Activated CD4-positive, CD25-positive, alpha-beta regulatory T cell treated with anti-CD3 and anti-CD28 coated beads, Interleukin-2, amount 50 U/mL, for 24 hours (primary cell): ENCODE measurements at regions not wholly inside any gene's neighbourhood (a gene's known extent, or its start where the extent isn't known, plus 50 kb on each side); places are given as distances from the start of the nearest gene placed in this dataset.
"Not testable (repeated sequence)": the region's sequence is repeated elsewhere in the genome, so short reads cannot be mapped to it uniquely, and the experiment has no call there.

Experiments used
- ATAC-seq, 2 donors: fragments of 150-1000 bp; cut with Tn5 transposase; one replicate each; pipeline ENCODE4 v1.10.0; 2021; ENCODE audit warnings: mild to moderate bottlenecking in 1 of 2, moderate library complexity in 1 of 2

DNA sequence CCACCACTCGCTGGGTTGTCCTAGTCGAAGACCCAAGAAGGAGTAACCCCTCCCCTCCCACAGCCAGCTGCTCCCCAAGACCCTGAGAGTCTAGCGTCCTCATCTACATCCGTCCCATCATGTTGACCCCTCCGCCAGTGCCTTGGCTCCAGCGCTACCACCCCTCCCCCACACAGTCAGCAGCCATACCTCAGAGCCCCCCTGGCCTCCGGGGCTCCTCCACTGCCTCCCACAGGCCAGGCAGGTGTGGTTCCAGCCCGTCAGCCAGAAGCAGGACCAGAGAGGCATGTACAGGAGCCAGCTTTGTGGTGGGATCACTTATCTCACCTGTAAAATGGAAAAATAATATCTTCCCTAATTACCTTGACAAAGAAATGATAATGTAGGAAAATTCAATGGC lies 51.5 kb upstream of the PHF21B start:
- no peak for ATAC-seq

DNA sequence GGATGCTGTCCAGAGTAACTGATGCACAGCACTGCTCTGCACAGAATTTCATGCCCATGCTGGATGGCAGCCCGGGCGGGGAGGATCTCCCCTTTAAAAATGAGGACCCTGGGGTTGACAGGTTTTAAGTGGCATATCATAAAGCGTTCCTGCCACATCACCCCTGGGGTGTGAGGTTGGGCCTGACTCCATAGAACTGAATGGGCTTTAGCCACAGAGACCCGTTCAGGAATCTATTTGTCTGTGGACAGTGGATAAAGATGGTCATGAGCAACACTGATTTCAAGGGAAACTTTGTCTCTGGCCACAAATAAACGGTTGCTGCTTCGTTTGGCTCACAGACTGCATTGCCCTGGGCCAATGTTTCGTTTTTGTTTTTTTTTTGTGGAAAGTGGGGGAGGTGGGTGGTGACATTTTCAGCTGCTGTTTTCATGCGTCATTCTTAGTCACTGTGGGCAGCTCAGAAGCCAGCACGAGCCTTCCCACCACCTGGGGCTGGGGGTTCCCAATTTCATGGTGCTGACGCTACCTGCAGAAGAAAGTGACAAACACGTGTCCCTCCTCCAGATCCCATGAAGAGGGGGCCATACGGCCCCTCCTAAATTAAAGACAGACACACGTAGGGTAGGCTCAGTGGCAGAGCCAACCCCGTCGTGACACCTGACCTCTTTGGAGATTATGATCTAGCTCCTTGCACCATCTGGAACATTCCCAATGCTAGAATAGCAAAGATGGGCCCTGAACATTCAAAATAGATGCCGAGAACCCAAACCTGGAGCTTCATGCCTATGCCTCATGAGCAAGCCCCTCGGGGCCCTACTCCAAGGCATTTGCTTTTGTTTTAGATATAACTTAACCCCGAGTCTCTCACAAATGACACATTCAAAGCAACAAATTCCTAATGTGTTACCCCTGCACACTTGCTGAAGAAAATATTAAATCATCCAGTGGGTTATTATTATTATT lies 54.8 kb upstream of the PHF21B start:
- peak; percentile 95 to 96 for ATAC-seq

DNA sequence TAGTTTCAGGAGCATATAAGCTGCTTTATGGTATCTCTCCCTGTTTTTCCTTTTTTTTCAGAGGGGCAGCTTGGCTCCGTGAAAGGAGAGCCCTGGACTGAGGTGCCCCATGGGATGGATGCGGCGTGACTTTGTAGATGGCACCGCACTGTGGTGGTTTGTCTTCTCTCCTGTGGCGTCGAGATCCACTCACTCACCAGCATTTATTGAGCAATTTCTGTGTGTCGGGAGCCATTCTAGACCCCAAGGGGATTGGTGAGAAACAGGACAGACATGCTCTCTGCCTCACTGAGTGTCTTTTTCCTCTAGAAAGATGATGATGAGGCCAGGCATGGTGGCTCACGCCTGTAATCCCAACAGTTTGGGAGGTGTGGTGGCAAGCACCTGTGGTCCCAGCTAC lies 55.9 kb upstream of the PHF21B start:
- ATAC-seq, result no peak

DNA sequence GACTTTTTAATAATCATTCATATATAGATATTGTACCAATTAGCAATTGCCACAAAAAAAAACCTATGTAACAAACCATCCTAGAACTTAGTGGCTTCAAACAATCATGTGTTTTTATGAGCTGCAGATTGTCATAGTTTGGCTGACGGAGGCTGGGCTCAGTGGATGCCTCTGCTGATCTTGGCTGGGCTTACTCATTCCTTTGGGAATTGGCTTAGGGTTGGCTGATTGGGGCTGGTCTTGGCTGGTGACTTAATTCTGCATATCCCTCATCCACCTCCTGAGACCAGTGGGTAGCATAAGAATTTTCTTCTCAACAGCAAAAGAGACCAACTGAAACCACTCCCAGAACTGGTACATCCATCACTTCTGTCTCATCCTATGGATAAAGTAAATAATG lies 57.9 kb upstream of the PHF21B start:
- ATAC-seq, result no peak

DNA sequence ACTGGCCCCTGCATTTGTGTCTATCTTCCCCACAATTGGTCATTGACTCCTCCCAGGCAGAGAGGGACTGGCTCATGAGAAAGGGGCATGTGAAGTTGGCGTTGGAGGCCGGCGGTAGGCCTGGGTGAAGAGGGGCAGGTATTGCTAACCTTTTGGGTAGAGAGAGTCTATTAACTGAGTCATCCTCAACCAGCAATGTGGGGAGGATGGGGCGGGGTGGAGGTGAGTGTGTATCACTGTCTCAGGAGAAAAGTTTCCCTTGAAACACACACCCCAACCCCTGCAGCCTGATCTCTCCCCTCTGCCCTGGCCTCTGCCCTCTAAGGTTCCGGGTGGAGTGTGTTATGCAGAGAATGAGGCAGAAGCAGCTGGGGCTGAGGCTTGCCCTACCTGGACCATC lies 60.1 kb upstream of the PHF21B start:
- ATAC-seq, result peak; percentile 78 to 83

DNA sequence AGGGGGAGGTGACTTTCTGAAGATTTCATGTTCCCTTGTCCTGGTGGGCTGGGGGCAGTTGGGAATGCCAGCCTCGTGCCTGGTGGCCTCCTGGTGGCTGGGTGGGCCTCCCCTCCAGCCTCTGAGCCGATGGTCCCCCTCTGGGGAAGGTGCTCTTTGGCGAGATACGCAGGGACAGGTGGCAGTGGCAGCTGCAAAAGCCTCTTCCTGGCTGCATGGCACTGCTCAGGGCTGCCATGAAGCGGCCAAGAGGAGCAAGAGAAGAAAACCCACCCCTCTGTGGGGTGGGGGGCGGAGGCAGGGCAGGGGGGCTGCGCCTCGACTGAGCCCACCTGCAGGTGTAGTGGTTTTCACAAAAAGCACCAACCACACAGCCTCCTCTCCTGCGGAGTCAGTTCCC lies 61.8 kb upstream of the PHF21B start:
- ATAC-seq, result no peak

DNA sequence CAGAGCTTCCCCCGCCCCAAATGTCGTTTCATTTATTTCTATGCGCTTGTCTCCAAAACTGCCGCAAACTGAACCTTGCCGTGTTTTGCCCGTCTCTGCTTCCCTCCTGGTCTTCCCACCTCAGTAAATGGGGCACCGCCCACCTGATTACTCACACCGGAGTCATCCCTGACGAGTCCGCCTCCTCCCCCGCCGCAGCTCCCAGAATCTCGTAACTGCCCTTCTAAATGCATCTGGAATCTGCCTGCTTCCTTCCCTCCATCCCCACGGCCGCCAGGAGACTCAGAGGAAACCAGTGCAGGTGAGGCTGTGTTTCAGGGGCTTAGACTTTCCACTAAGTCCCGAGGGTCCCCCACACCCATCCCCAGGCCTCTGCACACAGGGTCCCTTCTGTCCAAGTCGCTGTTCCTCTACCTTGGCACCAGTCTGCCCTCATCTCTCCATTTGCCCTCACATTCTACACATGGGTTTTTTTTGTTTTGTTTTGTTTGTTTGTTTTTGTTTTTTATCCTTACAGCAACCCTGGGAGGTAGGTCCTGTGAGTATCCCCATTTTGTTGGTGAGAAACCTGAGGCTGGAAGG lies 62.6 kb upstream of the PHF21B start:
- ATAC-seq, result no peak

DNA sequence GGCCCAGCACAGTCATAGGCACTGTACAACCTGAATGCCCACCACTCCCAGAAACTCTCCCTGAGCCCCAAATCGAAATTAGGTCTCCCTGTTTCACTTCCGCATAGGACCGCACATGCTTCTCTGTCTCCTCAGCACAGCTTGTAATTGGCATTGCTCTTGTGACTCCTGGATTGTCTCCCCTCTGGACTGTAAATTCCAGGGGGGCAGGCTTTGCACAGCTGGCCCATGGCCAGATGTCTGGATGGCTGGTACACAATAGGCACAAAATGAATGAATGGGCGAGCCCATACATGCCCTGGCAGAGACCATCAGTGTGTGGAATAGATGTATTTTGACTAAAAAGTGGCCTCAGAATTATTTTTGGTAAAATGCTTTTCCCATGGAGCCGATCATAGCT lies 63.3 kb upstream of the PHF21B start:
- ATAC-seq, result no peak

DNA sequence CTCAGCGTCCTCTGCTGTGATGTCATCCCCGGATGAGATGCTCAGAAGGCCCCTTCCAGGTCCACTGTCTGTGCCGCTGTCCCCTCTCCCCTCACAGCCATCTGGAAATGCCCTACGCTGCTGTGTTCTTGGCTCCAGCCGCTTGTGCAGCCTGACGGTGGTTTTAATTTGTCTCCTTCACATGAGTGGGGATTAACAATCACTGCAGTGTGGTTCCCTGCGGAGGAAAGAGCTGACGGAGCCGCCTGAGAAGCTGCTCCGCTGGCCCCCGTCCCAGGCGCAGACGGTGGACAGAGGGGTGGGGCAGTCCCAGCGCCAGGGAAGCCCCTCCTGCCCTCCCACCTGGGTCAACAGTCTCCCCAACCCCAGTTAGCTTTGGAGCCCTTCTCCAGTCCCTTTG lies 67.5 kb upstream of the PHF21B start:
- ATAC-seq, result no peak

DNA sequence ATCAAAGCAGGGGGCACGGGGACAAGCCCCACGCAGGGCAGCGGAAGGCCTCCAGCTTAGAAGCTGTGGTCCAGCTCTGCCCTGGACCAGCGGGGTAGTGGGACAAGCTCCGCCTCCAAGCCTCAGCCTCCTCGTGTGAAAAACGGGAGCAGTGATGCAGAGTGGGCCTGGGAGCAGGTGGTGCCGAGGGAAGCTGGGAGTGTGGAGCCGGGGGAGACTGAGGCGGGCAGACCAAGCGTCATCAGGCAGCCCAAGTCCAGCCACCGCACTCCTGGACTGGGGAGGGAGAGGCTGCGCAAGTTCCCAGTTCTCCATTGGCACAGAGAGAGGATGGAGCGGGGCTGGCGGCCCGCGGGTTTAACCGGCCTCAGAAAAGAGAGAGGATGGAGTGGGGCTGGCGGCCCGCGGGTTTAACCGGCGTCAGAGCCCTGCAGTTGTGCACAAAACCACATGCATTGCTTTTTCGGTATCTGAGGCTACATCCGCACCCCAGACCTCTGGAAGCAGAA lies 68.1 kb upstream of the PHF21B start:
- ATAC-seq, result no peak

DNA sequence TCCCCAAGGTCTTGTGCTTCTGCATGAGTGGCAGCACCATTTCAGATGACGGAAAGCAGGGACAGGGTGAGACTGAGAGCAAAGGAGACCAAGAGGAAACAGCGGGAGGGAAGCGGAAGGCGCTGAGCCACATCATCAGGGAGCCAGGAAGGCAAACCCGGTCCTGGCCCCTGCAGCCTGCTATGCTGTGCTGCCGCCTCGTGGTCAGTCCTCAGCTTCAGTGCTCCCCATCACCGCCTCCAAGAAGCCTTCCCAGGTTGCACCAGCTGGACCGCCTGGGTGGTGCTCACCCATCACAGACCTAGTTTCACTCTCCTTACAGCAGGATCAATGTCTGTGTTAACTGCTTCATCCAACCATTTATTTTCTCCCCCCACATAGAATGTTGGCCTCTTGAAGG lies 73.0 kb upstream of the PHF21B start:
- no peak for ATAC-seq

DNA sequence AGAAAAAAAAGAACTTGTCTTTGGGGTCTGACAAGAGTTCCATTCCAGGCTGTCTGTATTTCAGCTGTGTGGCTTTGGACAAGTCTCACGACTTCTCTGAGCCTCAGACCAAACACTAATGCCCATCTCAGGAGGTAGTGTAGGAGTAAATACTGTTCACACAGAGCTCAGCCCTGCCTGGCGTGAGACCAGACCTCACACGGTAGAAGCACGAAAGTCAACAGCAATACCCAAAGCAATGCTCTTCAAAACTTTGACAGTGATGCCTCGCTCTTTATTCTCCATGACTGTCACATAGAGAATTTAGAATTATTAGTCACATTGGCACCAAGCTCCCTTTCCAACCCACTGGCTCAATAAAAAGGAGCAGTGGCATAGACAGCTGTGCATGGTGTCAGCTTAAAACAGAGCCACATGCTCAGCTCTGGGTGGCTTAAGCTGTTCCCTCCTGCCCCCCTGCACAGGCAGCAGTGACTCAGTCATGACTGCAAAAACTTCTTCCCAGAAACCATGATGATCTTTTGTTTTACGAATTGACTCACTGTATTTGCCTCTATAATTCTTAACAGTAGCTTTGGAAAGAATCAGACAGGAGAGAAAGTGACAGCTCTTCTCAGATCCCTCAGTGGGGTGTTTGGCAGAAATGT lies 74.0 kb upstream of the PHF21B start:
- peak; percentile 83 to 85 for ATAC-seq

DNA sequence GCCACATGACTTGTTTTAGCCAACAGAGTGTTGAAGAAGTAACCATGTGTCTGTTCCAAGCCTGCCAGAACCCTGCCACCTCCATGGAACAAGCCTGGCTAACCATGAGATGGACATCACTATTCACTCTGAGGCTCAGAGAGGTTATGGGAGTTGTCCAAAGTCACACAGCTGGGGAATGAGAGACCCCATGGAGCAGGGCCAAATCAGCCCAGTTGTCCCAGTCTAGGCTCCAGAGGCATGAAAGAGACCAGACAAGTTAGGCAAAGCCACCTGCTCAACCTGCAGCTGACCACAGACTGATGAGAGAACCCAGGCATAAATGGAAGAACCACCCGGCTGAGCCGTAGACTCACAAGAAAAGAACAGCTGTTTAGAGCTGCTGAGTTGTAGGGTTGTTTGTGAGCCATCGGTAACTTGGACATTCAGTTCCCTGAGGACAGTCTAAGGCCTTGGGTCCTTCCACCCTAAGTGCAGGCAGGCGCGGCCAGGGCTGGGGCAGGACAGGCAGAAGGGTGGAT lies 74.7 kb upstream of the PHF21B start:
- ATAC-seq, result no peak

DNA sequence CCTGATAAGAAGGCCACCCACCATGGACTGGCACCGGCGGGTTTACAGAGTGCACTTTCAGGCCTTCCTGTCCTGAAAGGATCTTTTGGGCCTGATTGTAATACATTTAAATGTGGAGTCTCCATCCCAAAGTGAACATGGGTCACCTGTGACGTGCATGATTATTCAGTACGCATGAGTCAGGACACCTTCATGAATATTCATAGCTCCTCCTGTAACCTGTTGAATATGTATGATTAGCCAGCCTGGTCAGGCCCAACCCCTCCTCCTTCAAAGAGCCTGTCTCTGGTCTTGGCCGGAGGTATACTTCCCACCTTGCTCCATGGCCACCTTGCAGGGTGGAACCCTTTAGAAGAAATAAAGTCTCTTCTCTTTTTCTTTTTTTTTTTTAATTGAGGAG lies 75.9 kb upstream of the NUP50 start:
- no peak for ATAC-seq

DNA sequence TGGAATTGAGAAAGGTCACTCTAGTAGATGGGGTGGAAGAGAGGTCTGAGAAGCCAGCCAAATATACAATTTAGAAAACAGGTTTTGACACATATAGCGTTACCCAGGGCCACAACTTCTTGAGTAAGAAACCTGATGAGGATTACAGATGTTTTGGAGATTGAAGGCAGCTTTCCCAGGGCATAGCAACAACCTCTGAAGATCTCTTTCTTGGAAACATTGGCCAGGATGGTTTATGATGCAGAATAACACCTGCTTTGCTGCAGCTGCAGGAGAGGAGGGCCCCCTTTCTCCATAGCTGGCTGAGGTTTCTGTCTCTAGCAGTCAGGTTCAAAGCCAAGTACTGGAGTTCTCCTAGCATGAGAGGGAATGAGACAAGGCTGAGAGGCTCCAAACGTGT lies 75.1 kb upstream of the NUP50 start:
- no peak for ATAC-seq

DNA sequence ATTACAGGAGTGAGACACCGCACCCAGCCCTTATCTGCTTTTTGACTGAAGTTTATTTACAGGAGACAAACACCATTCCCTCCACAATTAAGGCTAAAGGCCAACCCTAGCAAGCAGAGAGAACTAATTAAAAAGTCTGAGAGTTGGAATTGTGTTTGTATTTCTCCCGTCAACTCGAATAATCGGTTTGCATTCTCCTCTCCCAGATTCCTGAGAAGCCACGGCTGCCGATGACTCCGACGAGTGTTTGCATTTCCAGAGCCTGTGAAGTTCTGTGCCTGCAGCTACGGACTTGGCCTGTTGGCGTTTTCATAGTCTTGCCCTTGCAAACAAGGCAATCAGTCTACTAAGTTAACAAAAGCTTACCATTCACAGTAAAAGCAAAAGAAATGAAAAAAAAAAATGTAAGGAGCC lies 73.2 kb upstream of the NUP50 start:
- ATAC-seq, result no peak

DNA sequence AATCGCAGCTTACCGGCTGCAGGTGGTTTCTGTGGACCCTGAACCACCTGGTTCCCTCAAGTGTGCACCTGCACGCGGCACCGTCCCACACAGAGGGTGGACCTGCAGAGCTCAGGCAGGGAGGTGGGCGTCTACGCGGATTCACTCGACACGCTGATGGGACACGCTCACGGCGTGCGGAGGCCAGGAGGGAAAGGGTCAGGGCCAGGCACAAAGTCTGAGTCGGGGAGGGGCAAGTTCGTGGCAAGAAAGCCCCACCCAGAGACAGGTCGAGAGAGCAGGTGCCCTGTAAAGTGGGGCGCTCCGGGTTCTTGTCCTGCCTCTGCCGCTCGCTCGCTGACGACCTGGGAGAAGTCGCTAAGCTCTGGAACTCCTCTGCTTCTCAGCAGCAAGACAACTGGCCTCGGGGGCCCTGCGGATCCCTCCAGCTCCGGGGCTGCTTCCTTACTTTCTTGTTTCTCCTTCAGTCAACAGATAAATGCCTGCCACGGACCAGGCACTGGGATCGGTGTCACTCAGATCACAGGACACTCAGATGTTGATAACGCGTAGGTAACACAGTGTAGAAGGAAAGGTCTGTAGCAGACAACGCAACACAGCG lies 72.4 kb upstream of the NUP50 start:
- ATAC-seq, result no peak

DNA sequence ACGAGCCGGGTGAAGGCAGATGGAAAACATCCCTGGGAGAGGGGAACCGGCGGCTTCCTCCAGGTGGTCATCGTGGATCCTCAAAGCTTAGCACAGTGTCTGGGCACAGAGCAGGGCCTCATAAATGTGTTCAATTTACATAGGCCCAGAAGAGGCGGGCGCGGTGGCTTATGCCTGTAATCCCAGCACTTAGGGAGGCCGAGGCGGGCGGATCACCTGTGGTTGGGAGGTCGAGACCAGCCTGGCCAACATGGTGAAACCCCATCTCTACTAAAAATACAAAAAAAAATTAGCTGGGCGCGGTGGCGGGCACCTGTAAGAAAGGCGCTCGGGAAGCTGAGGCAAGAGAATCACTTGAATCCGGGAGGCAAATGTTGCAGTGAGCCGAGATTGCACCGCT lies 71.8 kb upstream of the NUP50 start:
- ATAC-seq, result not testable (repeated sequence)

DNA sequence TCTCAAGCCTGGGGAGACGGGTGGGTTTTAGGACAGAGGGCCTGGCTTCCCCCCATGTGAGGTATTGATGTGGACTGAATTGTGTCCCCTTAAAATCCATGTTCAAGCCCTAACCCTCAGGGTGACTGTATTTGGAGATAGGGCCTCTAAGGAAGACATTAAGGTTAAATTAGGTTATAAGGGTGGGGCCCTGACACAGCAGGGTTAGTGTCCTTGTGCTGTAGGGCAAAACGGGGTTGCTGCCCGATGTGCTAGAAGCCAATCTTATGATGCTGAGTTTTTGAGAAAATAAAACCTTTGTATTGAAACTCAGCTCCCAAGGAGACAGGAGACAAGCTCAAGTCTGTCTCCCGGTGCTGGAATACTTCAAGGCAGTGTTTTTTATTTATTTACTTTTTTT lies 71.1 kb upstream of the NUP50 start:
- ATAC-seq, result no peak

DNA sequence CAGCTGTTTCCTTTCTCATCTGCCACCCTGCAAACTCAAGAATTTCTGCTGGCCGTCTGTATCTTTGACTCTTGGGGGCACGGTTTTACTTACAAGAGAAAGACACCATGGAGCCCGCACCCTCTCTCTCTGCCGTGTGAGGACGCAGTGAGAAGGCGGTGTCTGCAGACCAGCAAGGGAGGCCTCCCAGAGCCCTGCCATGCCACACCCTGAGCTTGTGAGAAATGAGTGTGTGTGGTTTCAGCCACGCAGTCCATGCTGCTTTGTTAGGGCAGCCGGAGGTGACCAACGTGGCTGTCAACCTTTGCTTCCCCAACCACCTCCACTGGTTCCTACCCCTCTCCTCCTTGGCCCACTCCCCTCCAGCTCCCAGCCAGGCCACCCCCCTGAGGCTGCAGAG lies 70.1 kb upstream of the NUP50 start:
- no peak for ATAC-seq

DNA sequence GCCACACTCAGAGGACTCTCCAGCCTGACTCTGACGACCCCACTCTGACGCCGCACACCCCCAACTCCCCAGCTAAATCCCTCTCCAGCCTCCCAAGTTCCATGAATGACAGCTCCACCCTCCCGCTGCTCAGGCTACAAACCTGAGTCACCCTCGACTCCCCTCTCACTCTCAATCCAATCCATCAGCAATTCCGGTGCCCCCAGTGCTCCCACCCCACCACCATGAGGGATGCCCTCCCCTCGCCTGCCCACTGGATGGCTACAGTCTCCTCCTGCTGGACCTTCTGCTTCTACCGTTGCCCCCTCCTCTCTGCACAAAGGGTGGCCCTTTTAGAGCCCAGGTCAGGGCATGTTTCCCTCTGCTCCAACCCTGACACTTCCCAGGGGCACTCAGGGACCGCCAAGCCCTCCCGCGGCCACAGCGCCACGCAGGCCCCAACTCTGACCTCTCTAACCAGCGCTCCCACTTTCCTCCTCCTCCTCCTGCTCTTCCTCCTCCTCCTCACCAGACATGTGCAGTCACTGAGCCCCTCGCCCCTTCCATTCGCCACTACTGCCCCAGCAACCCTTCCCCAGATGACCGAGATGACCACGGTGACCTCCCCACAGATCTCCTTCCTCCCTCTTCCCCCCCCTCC lies 69.5 kb upstream of the NUP50 start:
- no peak for ATAC-seq

DNA sequence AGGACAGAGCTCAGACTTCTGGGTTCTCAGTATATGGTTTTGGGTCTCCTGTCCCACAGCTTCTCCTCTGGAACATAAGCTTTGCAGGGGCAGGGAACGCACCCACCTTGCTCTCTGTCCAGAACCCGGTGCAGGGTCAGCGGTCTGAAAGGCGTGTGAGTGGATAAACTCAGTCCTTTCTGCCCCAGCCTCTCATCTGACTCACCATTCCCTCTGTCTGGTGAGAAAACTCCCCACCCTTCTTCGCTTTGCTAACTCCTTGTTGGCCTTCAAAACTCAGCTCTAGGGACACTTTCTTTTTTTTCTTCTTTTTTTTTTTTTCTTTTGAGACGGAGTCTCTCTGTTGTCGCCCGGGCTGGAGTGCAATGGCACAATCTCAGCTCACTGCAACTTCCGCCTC lies 68.9 kb upstream of the NUP50 start:
- no peak for ATAC-seq
